GM18517 (cell line): ENCODE measurements at regions not wholly inside any gene's neighbourhood (a gene's known extent, or its start where the extent isn't known, plus 50 kb on each side); places are given as distances from the start of the nearest gene placed in this dataset.
A peak's percentile ranks its signal among the peaks of the same experiment; 100 is the strongest.

Experiments
- ATAC-seq: cut with Tn5 transposase; IDR thresholded peaks from one replicate; pipeline ENCODE4 v1.9.1; 2021; ENCODE audit warnings: mild to moderate bottlenecking, moderate library complexity; ENCODE audit not compliant: unreplicated experiment

DNA sequence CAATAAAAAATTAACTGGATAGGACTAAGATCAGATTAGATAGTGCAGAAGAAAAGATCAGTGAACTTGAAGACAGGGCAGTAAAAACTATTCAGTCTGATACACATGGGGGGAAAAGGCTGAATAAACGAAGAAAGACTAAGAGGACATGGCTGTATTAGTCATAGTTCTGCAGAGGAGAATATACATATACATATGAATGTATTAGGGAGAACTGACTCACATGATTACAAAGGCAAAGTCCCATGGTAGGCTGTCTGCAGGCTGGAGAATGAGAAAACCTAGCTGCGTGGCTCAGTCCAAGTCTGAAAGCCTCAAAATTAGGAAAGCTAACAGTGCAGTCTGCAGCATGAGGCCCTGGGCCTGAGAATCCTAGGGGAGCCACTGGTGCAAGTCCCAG is 98.2 kb upstream of the GNAO1 start:
- ATAC-seq: no peak

DNA sequence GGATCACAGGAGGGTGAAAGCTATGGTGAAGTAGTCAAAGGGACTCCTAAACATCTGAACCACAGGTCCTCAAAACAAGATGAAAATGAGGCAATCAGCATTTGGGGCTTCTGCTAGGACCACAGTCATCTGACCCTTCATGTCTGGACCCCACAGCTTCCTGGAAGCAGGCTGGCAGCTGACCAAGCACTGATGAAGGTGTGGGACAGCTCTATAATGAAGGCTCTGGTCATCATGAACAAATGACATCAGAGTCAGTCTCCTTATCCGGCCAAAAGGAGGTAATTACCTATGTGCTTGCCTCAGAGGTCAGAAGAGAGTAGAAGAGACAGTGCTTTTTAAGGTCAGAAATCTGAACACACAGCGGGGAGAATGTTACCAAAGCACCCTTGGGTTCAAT is 101.2 kb upstream of the GNAO1 start:
- no peak for ATAC-seq

DNA sequence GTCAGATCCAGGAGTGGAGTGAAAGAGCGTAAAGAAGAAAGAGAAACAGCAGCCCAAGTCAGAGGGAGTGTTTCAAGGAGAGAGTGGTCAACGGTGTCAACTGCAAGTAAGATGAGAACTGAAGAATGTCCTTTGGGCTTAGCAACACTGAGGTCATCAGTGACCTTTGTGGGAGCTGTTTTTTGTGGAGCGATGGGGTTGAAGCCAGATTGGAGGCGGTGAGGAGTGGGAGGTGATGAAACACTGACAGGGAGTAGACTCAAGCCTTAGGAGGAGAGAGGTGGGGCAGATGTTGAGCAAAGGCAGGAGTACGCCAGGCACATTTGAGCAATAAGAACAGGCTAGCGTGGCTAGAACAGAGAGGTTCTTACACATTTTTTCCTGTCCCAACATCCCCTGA is 103.7 kb upstream of the GNAO1 start:
- no peak for ATAC-seq

DNA sequence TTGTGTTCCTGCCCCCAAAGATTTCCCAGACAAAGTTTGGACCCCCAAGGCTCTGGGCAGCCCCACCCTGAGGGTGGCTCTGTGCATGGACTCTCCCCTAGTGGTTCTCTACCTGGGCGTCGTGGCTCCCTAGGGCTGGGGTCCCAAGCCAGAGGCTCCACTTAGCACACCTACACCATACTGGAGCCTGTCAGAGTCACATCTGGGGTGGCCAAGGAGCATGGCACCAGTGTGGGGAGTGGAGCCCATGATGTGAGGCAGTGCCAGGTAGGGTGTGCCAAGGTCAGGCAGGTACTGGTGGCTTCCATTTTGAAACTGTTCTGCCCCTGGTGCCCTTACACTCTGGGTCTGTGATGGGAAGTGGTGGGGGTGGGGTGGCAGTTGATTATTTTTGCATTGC is 109.9 kb upstream of the GNAO1 start:
- no peak for ATAC-seq

DNA sequence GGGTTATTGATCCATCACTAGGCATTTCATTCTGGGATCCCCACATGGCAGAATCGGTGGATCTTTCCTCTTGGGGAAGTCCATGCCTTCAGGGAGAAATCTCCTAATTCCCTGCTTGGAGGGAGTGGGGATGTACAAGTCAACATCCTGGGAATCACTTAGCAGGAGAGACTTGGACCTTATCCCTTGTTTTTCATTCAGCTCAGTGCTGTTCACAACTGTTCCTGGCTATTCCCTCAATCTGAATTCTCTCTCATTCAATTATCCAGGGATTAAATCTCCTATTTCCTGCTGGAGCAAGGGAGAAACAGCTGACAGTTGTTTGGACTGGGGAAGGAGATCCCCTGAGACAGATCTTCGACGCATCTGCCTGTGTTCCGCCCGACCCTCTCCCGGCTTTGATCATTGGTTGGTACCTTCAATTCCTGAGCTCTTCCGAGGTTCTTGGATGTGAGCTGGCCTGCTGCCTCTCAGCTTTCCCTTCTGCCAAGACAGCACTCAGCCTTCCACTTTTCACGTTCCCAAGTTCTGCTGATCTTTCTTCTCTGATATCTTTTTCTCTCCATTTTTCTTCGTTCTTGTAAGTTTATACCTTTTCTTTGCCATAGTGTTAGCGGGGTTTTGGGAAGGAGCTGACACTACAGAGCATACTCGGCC is 115.4 kb upstream of the GNAO1 start:
- no peak for ATAC-seq

DNA sequence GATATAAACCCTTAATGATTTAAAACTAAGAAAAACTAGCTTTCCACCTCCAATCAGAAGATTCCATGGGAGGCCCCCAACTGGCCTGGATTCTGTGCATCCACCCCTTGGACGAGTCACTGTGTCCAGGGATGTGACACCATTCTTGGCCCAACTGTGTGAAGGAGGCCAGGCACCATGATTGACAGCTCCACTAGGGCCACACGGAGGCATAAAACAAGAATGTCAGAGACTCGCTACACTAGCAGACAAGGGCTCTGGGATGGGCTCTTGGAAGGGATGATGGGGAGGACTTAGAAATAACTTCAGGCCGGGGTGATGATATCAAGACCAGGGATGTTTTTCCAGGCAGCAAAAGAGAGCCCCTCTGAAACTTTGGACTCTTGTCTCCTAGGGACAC is 117.8 kb upstream of the GNAO1 start:
- no peak for ATAC-seq

DNA sequence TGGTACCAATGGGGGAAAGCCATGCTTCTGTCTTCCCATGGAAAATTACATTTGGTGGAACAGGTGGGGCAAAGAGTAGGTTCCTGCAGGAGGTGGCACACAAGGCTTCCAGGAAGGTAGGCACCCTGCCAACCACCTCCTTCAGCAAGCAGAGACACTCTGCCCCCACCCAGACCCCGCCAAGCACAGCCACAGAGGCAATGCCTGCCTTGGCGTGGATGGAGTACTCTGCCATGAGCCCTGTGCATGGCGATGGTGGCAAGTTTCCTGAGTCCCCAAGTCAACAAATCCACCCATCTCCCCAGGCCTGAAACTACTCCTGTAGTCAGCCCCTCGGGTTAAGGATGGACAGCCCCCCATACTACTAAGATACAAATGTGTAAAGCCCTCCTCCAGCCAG is 119.2 kb upstream of the GNAO1 start:
- ATAC-seq: no peak

DNA sequence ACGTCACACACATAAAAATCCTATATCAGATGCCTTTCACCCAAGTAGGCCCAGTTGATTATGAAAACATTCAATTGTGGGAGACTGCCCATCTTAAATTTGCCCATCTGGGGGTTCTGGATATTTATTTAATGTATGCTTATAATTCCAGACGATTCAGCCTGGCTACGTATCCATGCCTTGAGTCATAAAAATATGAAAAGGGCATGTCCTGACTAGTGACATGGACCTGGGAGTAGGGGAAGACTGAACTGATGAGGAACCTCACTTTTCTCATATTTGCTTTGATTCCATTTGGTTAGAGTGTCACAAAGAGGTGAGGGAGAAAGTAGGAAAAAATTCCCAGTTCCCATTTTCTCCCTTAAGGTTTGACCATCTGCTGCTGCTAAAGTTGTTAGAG is 122.5 kb upstream of the GNAO1 start:
- ATAC-seq: no peak

DNA sequence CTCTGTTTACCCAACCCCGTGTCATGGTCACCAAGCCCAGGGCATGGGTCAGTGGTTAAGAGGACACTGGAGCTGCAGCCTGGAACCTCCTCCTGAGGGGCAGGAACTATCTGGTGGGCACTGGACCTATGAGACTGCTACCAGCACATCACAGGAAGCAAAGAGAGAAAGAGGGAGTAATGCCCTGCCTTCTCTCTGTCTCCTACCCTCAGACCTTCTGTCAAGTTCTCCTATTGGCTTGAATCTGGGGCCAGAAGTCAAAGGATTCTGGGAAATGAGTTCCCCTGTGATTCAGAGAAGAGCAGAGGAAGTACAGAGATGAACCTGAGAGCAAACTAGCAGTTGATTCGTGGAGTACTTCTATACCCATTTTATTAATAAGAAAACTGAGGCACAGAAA is 123.0 kb upstream of the GNAO1 start:
- ATAC-seq: no peak

DNA sequence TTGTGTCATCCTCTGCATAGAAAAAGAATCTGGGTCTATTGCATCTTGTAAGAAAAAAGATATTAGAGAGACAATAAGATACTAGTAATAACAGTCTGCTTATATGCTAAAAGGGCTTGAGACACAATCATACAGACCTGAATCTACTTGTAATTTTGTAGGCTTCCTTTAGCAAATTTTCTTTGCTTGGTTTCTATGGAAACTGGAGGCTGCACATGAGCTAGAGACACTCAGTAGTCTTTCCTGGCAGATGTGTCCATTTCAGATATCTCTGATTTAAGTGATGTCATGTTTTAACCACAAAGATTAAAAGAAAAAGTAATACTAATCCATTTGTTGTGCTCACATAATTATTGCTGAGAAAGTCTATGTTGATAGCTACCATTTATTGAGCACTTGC is 123.9 kb upstream of the GNAO1 start:
- ATAC-seq: no peak

DNA sequence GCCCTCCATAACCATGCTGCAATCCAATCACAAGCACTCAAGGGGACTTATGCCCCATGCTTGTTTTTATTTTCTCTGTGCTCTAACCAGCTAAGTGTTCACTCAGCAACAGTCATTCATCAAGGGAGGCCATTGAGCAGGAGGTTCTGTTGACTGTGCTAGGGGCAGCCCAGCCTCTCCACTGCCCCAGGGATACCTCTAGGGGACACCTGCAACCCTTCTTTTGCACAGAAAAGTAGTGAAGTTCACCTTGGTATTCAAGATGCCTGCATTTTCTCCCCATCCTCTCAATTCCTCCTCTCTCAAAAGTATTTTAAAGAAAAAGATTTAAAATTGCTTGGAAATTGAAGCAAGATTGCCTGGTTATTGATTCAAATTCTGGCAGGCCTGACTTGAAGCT is 124.7 kb upstream of the GNAO1 start:
- ATAC-seq: no peak

DNA sequence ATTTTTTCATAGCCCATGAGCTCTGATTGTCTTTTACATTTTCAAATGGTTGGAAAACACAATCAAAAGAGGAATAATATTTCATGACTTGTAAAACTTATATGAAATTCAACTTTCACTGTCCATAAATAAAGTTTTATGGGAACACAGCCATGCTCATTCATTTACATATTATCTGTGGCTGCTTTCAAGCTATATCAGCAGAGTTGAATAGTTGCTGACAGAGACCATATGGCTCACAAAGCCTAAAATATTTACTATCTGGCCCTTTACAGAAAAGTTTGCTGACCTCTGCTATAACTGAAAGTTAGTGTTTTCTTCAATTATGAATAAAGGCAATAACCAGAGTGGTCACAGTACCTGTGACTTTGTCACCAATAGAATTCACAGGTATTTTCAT is 128.2 kb upstream of the GNAO1 start:
- ATAC-seq: no peak

DNA sequence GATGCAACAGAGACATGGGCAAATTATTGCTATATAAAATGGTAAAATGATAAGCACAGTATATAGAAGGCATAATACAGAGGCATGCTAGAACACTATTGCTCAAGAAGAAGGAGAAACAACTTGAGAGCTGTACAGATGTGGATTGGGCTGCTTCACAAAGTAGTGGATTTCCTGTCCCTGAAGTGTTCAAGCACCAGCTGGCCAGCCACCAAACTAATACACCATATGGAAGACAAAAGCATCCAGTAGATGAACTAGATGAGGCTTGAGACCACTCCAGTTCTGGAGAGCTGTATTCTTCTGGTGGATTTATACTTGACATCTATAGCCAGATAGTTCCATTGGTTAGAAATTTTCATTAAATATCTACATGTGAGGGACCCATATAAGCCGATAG is 134.1 kb upstream of the GNAO1 start:
- no peak for ATAC-seq

DNA sequence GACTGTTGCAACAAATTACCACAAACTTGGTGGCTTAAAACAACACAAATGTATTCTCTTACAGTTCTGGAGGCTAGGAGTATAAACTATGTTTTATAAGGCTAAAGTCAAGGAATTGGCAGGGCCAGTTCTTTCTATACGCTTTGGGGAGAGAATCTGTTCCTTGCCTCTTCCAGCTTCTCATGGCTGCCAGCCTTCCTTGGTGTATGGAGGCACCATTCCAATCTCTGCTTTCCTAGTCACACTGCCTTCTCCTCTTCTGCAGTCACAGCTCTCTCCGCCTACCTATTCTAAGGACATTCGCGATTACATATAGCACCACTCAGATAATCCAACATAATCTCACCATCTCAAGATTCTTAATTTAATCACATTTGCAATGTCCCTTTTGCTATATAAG is 140.4 kb upstream of the GNAO1 start:
- ATAC-seq: no peak

DNA sequence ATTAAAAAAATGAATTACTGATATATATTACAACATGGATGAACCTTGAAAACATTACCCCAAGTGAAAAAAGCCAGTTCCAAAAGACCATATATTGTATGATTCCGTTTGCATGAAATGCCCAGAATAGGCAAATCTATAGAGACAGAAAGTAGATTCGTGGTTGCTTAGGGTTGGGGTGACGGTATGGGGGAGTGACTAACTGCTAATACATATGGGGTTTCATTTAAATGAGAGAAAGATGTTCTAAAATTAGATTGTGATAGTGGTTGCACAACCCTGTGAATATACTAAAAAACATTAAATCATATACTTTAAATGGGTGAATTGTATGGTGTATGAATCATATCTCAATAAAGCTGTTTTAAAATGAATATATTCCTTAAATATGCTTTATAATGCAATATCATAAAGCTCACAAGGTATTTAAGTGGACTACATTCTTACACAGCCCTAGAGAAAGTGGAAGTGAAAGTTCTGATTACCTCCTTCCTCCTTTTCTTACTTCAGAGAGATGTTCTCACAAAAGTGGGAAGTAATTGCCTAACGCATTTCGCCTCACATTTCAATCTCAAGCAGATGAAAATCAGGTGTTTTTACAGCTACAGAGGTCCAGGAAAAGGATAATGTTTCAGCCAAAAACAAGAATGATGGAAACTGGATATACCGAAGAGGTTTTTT is 142.7 kb upstream of the GNAO1 start:
- peak; percentile 90 for ATAC-seq

DNA sequence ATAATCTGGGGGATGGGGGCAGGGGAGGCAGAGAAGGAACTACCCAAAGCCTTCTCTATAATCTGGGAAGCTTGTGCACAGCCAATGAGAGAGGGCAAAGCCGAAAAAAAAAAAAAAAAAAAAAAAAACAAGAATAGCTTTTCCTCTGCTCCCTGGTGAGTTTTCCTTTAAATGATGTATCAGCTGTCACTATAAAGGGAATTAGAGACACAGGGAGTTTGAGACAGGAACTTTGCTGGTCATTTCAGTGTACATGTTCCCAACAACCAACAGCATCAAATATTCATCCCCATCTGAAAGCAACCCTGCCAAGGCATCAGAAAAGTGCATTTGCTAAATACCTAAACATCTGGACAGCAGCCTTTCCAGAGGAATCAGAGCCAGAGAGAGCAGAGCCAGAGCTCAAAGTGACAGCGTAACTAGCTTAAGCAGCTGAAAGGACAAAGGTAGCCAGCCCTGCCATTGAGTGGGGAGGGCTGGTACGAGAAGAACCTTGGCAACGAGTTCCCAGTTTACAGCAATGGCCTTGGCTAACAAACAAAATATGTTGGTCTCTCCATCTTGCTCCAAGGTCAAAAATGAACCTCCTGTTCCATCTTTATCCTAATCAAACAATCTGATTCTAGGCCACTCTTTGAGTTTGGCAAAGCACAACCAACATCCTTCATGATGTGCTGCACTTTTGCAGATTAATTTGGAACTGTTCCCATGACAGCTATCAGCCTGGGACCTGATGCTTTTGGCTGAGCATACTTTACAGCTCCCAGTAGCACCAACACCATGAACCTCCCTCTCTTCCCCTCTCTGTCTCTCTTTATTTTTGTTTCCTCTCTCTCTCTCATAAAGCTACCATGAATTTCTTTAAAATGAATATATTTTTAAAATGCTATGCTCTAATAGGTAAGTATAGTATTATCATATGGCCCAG is 143.7 kb upstream of the GNAO1 start:
- ATAC-seq: no peak

DNA sequence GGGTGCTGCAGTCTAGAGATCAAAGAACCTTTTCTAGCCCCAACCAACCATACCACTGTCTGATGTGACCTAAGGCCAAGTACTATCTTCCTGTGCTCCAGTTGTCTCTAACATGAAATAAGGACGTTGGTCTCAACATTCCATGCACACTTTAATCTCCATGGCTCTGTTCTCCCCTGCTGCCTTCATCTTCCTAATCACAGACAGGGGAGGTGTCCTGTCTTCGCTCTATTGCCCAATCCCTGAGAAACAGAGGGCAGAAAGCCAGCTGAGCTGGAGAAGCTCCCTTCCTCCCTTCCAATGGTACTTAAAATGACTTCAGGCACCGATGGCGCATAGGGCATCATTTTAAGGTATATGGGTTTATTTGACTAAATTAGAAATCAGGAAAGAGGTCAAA is 148.9 kb upstream of the GNAO1 start:
- no peak for ATAC-seq

DNA sequence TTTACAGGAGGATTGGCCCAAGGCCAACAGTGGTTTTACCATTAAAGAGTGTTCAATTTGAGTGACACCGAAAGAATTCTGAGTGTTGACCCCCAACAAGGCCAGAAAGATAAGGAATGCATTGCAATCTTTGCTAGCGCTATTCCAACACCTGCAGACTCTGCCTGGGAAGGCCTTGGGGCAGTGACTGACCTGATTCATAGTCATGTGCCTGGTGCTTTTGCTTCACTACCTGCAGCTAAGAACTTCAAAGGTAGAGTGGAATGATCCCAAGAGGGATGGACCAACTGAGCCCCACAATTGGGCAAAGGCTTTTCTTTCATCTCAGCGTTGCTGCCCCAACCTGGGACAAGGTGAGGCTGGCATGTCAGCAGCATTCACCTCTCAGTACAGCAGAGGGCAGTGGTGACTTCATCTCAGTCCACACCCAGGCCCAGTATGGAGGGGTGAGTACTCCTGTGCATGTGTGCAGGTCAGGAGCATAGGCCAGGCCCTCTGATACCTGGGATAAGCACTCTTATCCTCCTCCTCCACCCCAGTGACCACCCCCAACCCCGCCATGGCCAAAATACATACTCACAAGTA is 149.6 kb upstream of the GNAO1 start:
- no peak for ATAC-seq

DNA sequence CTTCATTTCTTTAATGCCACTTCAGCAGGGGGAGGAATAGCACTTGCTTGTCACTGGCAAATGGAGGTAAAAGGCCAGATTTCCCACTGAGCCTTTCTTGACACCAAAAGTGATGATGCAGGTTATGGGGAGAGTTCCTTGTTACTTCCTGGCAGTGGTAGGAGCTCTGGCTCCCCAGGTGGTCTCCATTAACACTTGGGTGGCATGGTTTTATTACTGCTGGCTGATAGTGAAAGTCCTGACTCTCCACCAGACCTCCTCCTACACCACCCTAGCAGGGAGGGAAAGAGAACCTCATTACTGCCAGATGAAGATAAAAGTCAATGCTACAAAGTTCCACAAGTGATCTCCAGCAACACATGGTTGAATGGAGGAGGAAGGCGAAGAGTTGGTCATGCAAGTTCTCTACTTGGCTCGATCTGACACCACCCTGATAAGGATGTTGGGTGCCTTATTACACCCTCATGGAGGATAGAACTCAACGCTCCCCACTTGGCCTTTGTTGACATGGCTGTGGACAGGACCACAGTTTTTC is 152.7 kb upstream of the GNAO1 start:
- ATAC-seq: no peak

DNA sequence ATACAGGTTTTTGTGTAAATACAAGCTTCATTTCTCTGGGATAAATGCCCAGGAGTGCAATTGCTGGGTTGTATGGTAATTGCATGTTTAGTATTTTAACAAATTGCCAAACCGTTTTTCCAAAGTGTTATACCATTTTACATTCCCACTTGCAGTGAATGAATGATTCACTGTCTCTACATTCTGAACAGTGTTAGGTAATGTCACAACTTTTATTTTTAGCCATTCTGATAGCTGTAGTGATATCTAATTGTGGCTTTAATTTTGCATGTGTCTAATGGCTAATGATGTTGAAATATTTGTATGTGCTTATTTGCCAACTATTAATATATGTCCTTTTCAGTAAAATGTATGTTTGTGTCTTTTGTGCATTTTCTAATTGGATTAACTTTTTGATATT is 156.9 kb upstream of the CES5A start:
- no peak for ATAC-seq

DNA sequence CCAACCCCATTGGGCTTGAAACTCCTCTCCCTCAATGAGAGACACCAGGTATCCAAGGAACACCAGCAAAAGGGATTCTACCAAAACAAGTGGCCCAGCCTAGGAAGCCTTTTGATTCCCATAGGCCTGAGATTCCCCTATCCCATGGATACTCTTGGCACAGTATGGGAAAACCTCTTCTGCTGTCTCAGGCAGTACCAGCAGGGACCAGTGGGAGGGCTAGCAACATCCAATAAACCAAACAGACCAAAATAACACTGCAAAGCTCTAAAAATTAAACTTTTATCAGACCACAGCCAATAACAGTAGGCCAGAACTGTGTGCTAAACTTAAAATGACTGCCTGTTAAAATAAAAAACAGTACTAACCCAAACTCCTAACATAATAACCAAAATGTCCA is 153.9 kb upstream of the CES5A start:
- no peak for ATAC-seq
